Fibroblast of mammary gland (primary cell): ENCODE measurements at regions not wholly inside any gene's neighbourhood (a gene's known extent, or its start where the extent isn't known, plus 50 kb on each side); places are given as distances from the start of the nearest gene placed in this dataset.

Source experiments
- DNase-seq: peaks from one replicate; pipeline ENCODE4 v3.0.0-alpha.2; 2010; ENCODE audit warnings: low read depth
- H3K4me3 ChIP-seq: 2 replicates; pipeline ENCODE4 v1.5.1; 2011; ENCODE audit warnings: low read depth, mild to moderate bottlenecking, low read length, moderate library complexity; ENCODE audit not compliant: control insufficient read depth
- TF ChIP-seq, protein P1 (sequence below): conservative IDR thresholded peaks from 2 replicates; pipeline ENCODE4 v1.5.1; 2011; ENCODE audit warnings: low read depth, low read length, inconsistent platforms; ENCODE audit not compliant: control insufficient read depth, insufficient read depth

DNA sequence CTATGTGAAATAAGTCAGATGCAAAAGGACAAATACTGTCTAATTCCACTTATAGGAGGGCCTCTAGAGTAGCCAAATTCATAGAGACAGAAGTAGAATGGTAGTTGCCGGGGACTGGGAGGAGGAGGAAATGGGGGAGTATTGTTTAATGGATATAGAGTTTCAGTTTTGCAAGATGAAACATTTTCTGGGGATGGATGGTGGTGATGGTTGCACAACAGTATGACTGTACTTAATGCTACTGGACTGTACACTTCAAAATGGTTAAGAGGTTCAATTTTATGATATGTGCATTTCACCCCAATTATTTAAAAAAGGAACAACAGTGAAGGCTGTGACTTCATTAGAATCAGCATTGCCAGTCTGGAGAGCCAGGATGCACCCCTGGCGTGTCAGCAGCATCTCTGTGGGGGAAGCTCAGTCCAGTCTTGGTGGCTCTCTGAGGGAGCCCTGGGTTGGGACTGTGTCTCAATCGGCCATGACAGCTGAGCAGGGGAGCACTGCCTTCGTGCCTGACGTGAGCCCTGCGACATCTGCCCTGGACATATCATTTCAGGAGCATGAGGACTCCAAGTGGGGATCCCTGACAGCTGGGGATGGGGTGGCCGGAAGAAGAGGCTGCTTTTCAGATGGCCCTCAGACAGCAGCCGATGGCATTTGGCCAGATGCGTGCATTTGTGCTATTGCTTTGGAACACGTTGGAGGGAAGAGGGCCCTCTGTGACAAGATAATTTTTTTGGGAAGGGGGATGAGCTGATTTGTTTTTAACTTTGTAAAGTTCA lies 130.8 kb upstream of the STC2 start:
- H3K4me3 ChIP-seq, result no peak overlapping the region
- DNase-seq, result peak; percentile 81
- TF ChIP-seq, protein P1, sequence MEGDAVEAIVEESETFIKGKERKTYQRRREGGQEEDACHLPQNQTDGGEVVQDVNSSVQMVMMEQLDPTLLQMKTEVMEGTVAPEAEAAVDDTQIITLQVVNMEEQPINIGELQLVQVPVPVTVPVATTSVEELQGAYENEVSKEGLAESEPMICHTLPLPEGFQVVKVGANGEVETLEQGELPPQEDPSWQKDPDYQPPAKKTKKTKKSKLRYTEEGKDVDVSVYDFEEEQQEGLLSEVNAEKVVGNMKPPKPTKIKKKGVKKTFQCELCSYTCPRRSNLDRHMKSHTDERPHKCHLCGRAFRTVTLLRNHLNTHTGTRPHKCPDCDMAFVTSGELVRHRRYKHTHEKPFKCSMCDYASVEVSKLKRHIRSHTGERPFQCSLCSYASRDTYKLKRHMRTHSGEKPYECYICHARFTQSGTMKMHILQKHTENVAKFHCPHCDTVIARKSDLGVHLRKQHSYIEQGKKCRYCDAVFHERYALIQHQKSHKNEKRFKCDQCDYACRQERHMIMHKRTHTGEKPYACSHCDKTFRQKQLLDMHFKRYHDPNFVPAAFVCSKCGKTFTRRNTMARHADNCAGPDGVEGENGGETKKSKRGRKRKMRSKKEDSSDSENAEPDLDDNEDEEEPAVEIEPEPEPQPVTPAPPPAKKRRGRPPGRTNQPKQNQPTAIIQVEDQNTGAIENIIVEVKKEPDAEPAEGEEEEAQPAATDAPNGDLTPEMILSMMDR, result no peak

DNA sequence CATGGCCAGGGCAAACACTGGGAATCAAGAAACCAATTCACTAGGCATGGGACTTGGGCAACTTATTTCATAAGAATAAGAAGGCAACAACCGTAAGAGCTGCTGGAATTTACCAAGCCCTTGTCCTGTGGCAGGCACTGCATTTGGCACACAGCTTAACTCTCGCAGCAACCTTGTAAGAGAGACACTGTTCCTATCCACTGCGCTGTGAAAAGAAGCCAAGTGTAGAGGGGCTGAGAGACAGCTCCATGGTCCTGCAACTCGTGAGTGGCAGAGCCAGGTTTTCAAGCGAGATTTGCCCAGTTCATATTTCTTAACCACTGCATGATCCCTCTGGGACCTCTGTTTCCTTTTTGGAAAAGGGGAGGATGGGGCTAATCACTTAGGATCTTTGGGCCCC lies 129.3 kb upstream of the STC2 start:
- TF ChIP-seq, protein P1, result no peak
- no peak overlapping the region for H3K4me3 ChIP-seq
- no peak for DNase-seq

DNA sequence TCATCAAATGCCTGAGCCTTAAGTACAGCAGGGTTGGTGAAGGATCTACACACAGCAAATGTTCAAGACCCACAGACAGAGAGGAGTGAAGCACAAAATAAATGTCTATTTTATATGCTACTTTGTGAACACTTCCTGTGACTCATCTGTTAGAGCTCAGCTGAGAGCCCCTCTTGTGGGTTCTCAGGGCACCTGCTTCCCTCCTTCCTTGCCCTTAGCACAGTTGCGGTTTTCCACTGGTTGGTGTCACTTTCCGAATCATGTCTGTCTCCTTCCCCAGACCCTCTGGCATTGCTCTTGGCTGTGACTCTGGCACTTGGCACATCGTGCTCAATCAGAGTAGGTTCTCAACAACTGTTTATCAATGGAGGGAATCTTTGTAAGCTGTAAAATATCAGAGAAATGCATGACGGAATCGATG lies 128.5 kb upstream of the STC2 start:
- TF ChIP-seq, protein P1, result no peak
- H3K4me3 ChIP-seq, result no peak overlapping the region
- peak; percentile 35 for DNase-seq

DNA sequence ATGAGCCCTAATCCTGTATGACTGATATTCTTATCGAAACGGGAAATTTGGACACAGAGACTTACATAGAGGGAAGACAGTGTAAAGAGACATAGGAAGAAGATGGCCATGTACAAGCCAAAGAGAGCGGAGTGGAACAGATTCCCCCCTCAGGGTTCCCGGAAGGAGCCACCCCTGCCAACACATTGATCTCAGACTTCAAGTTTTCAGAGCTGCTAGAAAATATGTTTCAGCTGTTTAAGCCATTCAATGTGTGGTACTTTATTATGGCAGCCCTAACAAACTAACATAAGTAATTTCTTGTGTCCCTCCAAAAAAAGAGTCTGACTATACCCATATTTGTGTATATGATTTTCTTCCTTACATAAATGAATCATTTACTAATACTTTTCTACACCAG lies 128.0 kb upstream of the STC2 start:
- TF ChIP-seq, protein P1, result no peak
- DNase-seq, result no peak
- no peak overlapping the region for H3K4me3 ChIP-seq

DNA sequence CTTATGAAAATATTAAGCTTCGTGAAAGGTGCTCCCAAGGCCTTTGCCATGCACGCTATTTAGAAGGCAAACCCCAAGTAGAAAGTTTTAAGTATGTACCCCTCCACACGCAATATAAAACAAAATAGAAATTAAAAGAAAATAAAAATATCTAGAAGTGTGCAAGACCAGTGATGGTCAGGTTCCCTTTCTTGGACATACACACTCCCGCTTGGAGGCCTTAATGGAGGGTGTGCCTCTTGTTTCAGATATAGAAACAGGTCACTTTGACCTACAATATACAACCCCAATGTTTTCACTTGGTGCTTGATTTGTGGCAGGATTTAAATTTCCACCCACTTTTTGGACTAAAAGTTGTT lies 127.4 kb upstream of the STC2 start:
- DNase-seq, result no peak
- no peak overlapping the region for H3K4me3 ChIP-seq
- TF ChIP-seq, protein P1, result no peak

DNA sequence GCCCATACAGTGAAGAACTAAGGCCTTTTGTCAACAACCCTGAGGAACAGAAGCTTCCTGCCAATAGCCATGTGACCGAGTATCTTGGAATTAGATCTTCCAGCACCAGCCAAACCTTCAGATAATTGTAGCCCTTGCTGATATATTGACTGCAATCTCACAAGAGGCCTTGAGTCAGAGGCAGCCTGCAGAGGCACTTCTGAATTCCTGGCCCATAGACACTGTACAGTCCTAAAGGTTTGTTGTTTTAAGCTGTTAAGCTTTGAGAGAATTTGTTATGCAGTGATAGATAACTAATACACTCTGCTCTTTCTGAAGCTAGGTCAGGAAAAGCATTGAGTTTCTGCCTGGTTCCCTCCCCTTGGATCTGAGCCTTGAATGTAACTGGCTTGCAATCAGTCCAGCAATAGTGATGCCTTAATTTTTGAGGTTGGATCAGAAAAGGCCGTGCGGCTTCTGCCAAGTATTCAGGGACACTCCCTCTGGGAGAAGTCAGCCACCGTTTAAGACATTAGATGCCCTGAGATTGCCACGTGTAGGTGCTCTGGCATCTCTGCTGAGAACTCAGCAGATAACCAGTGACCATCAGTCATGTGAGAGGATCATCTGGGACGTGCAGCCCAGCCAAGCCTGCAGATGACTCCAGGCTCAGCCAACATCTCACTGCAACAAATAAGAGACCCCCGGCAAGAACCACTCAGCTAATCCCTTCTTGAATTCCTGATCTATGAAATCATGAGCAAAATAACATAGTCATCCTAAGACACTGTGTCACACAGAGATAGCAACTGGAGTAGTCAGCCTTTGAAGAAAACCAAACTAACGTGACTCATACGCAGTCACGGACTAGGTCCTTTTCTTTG lies 126.8 kb upstream of the STC2 start:
- DNase-seq, result peak; percentile 99
- H3K4me3 ChIP-seq, result no peak overlapping the region
- TF ChIP-seq, protein P1, result no peak
